ENCODE measurements at regions not wholly inside any gene's neighbourhood (a gene's known extent, or its start where the extent isn't known, plus 50 kb on each side); places are given as distances from the start of the nearest gene placed in this dataset.

DNA sequence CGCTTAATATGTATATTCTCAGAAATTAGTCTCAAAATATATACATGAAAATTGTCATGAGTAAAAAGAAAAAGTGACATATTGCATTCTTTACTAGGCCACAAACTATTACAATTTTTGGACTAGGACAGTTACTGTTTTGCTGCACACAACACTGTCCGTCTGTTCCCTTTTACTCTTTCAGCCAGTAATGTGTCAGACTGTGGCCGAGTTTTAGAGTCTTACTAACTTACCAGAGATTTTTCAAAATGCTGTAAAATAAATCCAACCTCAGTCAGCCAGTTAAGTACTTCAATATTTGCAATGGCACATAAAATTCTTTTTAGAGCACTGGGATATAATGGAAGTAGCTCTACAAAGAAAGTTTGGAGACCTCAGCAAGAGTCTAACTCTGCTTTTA lies 380.3 kb upstream of the IL12A start:
- TF ChIP-seq, protein P1, sequence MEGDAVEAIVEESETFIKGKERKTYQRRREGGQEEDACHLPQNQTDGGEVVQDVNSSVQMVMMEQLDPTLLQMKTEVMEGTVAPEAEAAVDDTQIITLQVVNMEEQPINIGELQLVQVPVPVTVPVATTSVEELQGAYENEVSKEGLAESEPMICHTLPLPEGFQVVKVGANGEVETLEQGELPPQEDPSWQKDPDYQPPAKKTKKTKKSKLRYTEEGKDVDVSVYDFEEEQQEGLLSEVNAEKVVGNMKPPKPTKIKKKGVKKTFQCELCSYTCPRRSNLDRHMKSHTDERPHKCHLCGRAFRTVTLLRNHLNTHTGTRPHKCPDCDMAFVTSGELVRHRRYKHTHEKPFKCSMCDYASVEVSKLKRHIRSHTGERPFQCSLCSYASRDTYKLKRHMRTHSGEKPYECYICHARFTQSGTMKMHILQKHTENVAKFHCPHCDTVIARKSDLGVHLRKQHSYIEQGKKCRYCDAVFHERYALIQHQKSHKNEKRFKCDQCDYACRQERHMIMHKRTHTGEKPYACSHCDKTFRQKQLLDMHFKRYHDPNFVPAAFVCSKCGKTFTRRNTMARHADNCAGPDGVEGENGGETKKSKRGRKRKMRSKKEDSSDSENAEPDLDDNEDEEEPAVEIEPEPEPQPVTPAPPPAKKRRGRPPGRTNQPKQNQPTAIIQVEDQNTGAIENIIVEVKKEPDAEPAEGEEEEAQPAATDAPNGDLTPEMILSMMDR (IDR thresholded peaks at IDR 0.05) = no peak
- TF ChIP-seq POLR2A (IDR thresholded peaks at IDR 0.05) (no peak), POLR2AphosphoS5 (IDR thresholded peaks at IDR 0.05) (no peak)
